Activated CD4-positive, alpha-beta T cell treated with anti-CD3 and anti-CD28 coated beads, Interleukin-2, amount 10 ng/mL, durations not matched to agents 24 days and 14 days (primary cell): ENCODE measurements at regions not wholly inside any gene's neighbourhood (a gene's known extent, or its start where the extent isn't known, plus 50 kb on each side); places are given as distances from the start of the nearest gene placed in this dataset.

Source experiments
- DNase-seq: peaks from one replicate; pipeline ENCODE4 v3.0.0; 2022
- H3K27ac Mint-ChIP-seq: one replicate; pipeline ENCODE4 v1.8.0; 2022; ENCODE audit warnings: mild to moderate bottlenecking, mixed read lengths
- H3K27me3 Mint-ChIP-seq: one replicate; pipeline ENCODE4 v1.8.0; 2022; ENCODE audit warnings: mixed read lengths
- H3K36me3 Mint-ChIP-seq: one replicate; pipeline ENCODE4 v1.8.0; 2022; ENCODE audit warnings: low read depth, mild to moderate bottlenecking, mixed read lengths
- H3K4me1 Mint-ChIP-seq: one replicate; pipeline ENCODE4 v1.8.0; 2021; ENCODE audit warnings: mixed read lengths
- H3K4me3 Mint-ChIP-seq: one replicate; pipeline ENCODE4 v1.8.0; 2022; ENCODE audit warnings: mild to moderate bottlenecking, moderate library complexity, mixed read lengths
- H3K9me3 Mint-ChIP-seq: one replicate; pipeline ENCODE4 v1.8.0; 2021; ENCODE audit warnings: mixed read lengths
- intact Hi-C: fragments of 100-400 bp; cut with micrococcal nuclease; formaldehyde crosslinking; loops from one replicate; pipeline ENCODE4 v1.15.1; 2023

DNA sequence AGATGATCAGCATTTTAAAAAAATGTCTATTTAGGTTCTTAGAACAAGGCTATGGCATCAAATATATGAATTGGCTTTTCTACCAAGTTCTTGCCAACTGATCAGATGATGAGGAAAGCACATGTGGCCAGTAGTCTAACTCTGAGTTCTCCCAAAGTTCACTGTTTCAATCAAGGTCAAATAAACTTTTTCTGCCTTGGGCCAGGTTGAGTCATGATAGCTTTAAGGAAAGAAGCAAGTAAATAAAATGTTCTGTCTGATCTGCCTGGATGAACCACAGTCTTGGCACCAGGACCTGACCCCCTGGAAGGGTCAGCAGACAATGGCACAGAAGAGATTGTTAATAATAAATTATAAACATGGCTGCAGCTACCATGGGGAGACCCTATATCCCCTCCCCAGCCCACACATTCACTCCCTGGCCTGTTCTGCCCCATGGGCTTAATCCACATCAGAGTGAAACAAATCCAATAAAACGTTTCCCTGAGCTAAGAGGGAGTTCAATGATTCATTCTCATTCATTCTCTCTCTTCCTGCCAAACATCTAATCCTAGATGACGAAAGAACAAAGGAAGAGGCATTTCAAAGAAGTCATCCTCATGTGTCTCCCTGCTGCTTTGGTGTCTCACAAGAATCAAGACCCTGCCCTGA, 661.6 kb downstream of the DHX35 start:
- no peaks in the 10 kb centered on the region for H3K27me3 Mint-ChIP-seq
- no peaks in the 10 kb centered on the region for H3K9me3 Mint-ChIP-seq
- no peak overlapping the region for H3K27ac Mint-ChIP-seq
- no peaks in the 10 kb centered on the region for H3K36me3 Mint-ChIP-seq
- H3K4me3 Mint-ChIP-seq = no peak overlapping the region
- H3K4me1 Mint-ChIP-seq = no peaks in the 10 kb centered on the region
- DNase-seq = no peak
- intact Hi-C loops = no loop called here

- H3K27ac Mint-ChIP-seq = no peak overlapping the region
- H3K4me3 Mint-ChIP-seq = no peak overlapping the region
- no peaks in the 10 kb centered on the region for H3K36me3 Mint-ChIP-seq
- intact Hi-C loops = no loop called here
- H3K4me1 Mint-ChIP-seq = no peaks in the 10 kb centered on the region
- no peaks in the 10 kb centered on the region for H3K9me3 Mint-ChIP-seq
- no peaks in the 10 kb centered on the region for H3K27me3 Mint-ChIP-seq
- DNase-seq = no peak
Measured at GRCh38 chr20:39619271-39619785, 657.2 kb downstream of the DHX35 start.

DNA sequence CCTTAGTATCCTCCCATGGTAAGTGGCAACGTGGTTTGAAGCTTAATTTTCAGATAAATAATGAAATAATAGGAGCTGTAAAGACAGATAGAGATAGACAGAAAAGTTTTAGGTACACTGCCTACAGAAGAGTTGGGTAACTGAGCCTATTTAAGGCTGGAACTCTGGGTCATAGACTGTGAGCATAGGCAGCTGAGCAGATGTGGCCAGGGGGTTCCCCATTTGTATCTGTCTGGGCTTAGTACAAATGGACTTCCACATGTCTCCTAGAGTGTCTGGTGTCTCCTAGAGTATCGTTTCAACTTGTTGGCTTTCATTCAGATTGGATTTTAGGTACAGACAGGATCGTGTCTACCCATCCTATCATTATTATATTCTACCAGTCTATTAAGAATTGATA, 649.8 kb downstream of the DHX35 start:
- no peak for DNase-seq
- H3K4me1 Mint-ChIP-seq = no peaks in the 10 kb centered on the region
- intact Hi-C loops = no loop called here
- no peaks in the 10 kb centered on the region for H3K9me3 Mint-ChIP-seq
- H3K27ac Mint-ChIP-seq = no peak overlapping the region
- no peaks in the 10 kb centered on the region for H3K27me3 Mint-ChIP-seq
- H3K36me3 Mint-ChIP-seq = no peaks in the 10 kb centered on the region
- H3K4me3 Mint-ChIP-seq = no peak overlapping the region

DNA sequence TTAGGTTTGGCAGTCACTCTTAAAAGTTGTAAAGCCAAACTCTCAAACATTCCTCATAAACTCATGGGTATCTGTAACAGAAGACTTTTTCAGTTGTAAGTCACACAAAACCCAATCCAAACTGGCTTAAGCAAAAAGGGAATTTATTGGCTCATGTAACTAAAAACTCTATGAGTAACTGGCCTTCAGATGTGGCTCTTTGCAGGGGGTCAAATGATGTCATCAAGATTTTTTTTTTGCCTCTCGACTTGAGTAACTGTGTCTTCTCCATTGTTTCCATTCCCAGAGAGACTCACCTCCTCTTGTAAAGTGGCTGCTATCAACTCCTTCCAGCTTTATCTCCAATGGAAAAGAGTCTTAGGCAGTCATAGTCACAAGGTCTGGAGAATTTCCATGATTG, 645.0 kb downstream of the DHX35 start:
- intact Hi-C loops = no loop called here
- Mint-ChIP-seq H3K4me1 (no peaks in the 10 kb centered on the region), H3K27me3 (no peaks in the 10 kb centered on the region), H3K4me3 (no peak overlapping the region), H3K27ac (no peak overlapping the region), H3K36me3 (no peaks in the 10 kb centered on the region), H3K9me3 (no peaks in the 10 kb centered on the region)
- no peak for DNase-seq

DNA sequence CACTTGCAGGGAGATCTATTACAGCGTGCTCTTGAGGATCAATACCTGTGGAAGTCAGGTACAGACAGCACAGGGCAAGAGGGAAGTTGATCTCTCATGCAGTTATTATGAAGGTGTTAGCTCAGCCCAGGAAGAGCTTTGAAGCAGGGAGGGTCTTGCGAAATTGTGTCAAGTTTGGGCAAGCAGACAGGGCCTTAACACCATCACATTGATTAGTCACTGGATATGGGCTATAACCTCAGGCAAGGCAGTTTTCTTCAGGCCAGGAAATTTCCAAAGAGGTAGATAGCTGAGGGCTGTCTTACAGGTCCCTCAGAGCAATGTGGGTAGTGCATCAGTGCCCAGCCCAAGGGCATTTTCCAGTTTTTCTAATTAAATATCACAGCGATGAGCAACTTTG, 643.8 kb downstream of the DHX35 start:
- Mint-ChIP-seq H3K27me3 (no peaks in the 10 kb centered on the region), H3K36me3 (no peaks in the 10 kb centered on the region), H3K9me3 (no peaks in the 10 kb centered on the region), H3K4me3 (no peak overlapping the region), H3K27ac (no peak overlapping the region), H3K4me1 (no peaks in the 10 kb centered on the region)
- DNase-seq = no peak
- intact Hi-C loops = no loop called here

GRCh38 chr20:39605361-39605760, 643.2 kb downstream of the DHX35 start:
- Mint-ChIP-seq H3K4me1 (no peaks in the 10 kb centered on the region), H3K36me3 (no peaks in the 10 kb centered on the region), H3K9me3 (no peaks in the 10 kb centered on the region), H3K4me3 (no peak overlapping the region), H3K27ac (no peak overlapping the region), H3K27me3 (no peaks in the 10 kb centered on the region)
- no peak for DNase-seq
- intact Hi-C loops = no loop called here

GRCh38 chr20:39603219-39603618, 641.1 kb downstream of the DHX35 start:
- intact Hi-C loops = no loop called here
- H3K4me3 Mint-ChIP-seq = no peak overlapping the region
- no peaks in the 10 kb centered on the region for H3K36me3 Mint-ChIP-seq
- H3K27ac Mint-ChIP-seq = no peak overlapping the region
- H3K27me3 Mint-ChIP-seq = no peaks in the 10 kb centered on the region
- DNase-seq = no peak
- no peaks in the 10 kb centered on the region for H3K4me1 Mint-ChIP-seq
- H3K9me3 Mint-ChIP-seq = no peaks in the 10 kb centered on the region

DNA sequence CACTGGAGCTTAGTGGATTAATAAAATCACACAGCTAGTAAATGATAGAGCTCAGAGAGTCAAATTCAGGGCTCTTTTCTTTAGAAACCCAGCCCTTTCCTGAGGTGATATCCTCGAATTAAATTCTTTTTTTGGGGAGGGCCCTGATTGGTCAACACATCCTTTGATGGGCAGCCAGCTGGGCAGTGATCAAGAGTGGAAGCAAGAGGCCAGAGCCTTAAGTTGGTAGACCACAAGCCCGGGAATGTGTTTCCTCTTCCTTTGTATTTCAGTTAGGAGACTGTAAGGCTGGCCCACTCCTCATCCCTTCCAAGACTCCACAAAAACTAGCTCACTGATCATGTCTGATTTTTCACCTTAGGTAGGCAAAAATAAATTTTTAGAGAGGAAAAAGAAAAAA, 640.5 kb downstream of the DHX35 start:
- no peak for DNase-seq
- Mint-ChIP-seq H3K27ac (no peak overlapping the region), H3K36me3 (no peaks in the 10 kb centered on the region), H3K4me1 (no peaks in the 10 kb centered on the region), H3K27me3 (no peaks in the 10 kb centered on the region), H3K9me3 (no peaks in the 10 kb centered on the region), H3K4me3 (no peak overlapping the region)
- intact Hi-C loops = no loop called here

GRCh38 chr20:39600871-39601270, 638.7 kb downstream of the DHX35 start:
- Mint-ChIP-seq H3K27ac (no peak overlapping the region), H3K4me1 (no peaks in the 10 kb centered on the region), H3K27me3 (no peaks in the 10 kb centered on the region), H3K9me3 (no peaks in the 10 kb centered on the region), H3K36me3 (no peaks in the 10 kb centered on the region), H3K4me3 (no peak overlapping the region)
- intact Hi-C loops = no loop called here
- no peak for DNase-seq

DNA sequence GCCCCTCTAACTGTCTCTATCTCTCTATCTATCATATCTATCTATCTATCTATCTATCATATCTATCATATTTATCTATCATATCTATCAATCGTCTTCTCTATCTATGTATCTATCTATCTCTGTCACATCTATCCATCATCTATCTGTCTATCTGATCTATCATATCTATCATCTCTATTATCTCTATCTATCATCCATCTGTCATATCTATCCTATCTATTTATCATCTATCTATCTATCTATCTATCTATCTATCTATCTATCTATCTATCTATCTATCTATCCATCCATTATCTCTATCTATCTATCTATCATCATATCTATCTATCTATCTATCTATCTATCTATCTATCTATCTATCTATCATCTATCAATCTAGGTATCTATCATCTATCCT, 638.0 kb downstream of the DHX35 start:
- DNase-seq = no peak
- Mint-ChIP-seq H3K4me1 (no peaks in the 10 kb centered on the region), H3K36me3 (no peaks in the 10 kb centered on the region), H3K27me3 (no peaks in the 10 kb centered on the region), H3K4me3 (no peak overlapping the region), H3K9me3 (no peaks in the 10 kb centered on the region), H3K27ac (no peak overlapping the region)
- intact Hi-C loops = no loop called here

DNA sequence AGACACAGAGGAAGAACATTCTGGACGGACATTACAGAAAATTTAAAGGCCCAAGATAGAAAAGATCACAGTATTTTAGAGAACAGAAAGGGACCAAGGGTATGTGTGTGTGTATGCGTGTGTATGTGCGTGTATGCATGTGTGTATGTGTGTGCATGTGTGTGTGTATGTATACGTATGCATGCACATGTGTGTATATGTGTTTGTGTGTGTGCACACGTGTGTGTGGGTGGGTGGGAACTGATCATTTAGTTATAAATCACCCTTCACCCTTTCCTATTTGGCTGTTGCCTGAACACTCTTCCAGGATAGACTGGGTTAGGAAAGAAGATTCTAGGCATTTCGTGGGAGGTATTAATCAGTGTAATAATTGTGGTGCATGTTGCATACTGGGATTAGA, 634.4 kb downstream of the DHX35 start:
- H3K27ac Mint-ChIP-seq = no peak overlapping the region
- intact Hi-C loops = no loop called here
- no peaks in the 10 kb centered on the region for H3K4me1 Mint-ChIP-seq
- H3K4me3 Mint-ChIP-seq = no peak overlapping the region
- H3K27me3 Mint-ChIP-seq = no peaks in the 10 kb centered on the region
- DNase-seq = no peak
- H3K9me3 Mint-ChIP-seq = no peaks in the 10 kb centered on the region
- no peaks in the 10 kb centered on the region for H3K36me3 Mint-ChIP-seq

DNA sequence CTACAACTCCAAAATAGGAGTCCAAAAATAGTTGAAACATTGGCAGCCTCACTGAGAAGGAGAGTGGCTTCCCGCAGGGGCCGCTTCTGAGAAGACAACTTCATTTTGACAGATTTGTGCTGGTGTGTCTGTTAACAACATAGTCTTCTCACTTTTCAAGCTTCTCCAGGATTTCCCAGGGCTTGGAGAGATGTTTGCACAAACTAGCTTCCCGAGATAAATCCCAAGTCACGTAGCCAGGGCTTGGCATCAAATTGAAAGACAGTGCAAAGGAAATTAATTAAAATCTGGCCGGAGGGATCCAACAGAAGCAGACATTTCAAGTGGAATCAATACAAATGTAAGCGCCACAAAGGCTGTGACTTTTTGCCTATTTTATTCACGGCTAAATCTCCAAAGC, 630.2 kb downstream of the DHX35 start:
- Mint-ChIP-seq H3K9me3 (no peaks in the 10 kb centered on the region), H3K27me3 (no peaks in the 10 kb centered on the region), H3K36me3 (no peaks in the 10 kb centered on the region), H3K4me3 (no peak overlapping the region), H3K27ac (no peak overlapping the region), H3K4me1 (no peaks in the 10 kb centered on the region)
- DNase-seq = no peak
- intact Hi-C loops = no loop called here

DNA sequence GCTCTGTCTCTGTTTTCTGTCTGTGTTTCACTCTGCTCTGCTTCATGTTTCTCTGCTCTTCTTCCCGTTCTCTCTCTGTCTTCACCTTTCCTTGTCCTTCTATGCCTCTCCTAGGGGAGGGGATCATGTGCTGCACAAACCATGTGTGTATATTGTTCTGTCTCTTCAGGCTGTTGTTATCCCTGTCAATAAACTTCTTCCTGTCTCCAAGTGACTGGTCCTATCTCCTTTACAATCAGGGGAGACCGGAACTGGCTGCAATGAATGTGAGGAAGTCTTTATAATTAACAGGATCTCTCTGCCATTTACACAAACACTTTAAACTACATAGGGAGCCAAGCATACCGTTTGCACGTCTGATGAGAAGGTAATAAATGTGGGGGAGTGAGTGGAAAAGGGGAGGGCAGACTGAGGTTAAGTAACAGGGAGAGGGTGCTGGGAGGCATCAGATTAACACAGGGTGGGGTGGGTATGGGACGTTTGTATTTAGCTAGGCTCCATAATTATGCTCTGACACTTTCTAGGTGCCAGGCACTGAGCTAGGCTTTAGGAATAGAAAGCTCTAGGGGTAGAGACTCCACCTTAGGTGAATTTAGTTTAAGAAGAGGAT, 626.1 kb downstream of the DHX35 start:
- no peak for DNase-seq
- Mint-ChIP-seq H3K4me1 (no peaks in the 10 kb centered on the region), H3K36me3 (no peaks in the 10 kb centered on the region), H3K27ac (no peak overlapping the region), H3K9me3 (no peaks in the 10 kb centered on the region), H3K27me3 (no peaks in the 10 kb centered on the region), H3K4me3 (no peak overlapping the region)
- intact Hi-C loops = no loop called here

DNA sequence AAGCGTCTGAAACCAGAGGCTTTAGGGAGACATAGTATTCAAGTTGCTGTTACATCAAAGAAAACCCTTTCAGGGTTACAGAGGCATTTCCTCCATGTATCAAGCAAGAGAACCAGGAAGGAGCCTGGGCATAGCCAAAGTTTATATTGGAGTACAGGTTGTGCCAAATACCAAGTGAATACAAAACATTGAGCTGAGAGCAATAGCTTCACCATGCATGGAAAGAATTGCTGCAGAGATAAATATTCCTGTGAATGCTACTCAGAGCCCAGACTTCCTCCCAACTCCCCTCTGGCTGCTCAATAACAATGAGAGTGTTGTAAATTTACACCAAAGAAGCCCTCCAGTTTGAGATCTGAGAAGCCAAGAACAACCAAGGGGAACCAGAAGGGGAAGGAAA, 618.9 kb downstream of the DHX35 start:
- Mint-ChIP-seq H3K4me1 (no peaks in the 10 kb centered on the region), H3K27me3 (no peaks in the 10 kb centered on the region), H3K4me3 (no peak overlapping the region), H3K27ac (no peak overlapping the region), H3K36me3 (no peaks in the 10 kb centered on the region), H3K9me3 (no peaks in the 10 kb centered on the region)
- DNase-seq = peak; percentile 17
- intact Hi-C loops = no loop called here

DNA sequence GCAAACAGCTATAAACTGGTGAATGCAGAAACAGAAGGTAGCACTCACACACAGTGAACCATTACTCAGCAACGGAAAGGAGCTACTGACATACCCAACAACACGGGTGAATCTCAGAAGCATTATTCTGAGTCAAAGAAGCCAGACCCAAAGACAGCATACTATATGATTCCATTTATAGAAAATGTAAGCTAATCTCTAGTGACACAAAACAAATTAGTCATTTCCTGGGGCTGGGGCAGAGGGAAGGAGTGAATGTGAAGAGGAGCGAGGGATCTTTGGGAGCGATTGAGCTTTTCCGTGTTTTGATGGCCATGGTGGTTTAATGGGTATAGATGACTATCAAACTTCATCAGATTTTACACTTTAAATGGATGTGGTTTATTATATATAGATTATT, 614.6 kb downstream of the DHX35 start:
- no peaks in the 10 kb centered on the region for H3K9me3 Mint-ChIP-seq
- no peaks in the 10 kb centered on the region for H3K4me1 Mint-ChIP-seq
- no peak overlapping the region for H3K4me3 Mint-ChIP-seq
- intact Hi-C loops = no loop called here
- no peak overlapping the region for H3K27ac Mint-ChIP-seq
- H3K36me3 Mint-ChIP-seq = no peaks in the 10 kb centered on the region
- peak; percentile 5 for DNase-seq
- no peaks in the 10 kb centered on the region for H3K27me3 Mint-ChIP-seq
